GM10266 (cell line): ENCODE measurements at regions not wholly inside any gene's neighbourhood (a gene's known extent, or its start where the extent isn't known, plus 50 kb on each side); places are given as distances from the start of the nearest gene placed in this dataset.

Source experiments
- DNase-seq: peaks from one replicate; pipeline ENCODE4 v3.0.0; 2012; ENCODE audit errors: extremely low spot score
- CTCF ChIP-seq: IDR thresholded peaks from 2 replicates; pipeline ENCODE4 v1.5.1; 2012; ENCODE audit warnings: mild to moderate bottlenecking, low read depth; ENCODE audit not compliant: control insufficient read depth, insufficient read depth; ENCODE audit errors: missing control alignments

GRCh38 chr10:79003183-79004100 is 65.3 kb upstream of the ZMIZ1 start:
- DNase-seq, result no peak
- no peak for TF ChIP-seq CTCF

GRCh38 chr10:79004311-79004710 is 64.5 kb upstream of the ZMIZ1 start:
- no peak for TF ChIP-seq CTCF

GRCh38 chr10:79005126-79005810 is 63.5 kb upstream of the ZMIZ1 start:
- no peak for TF ChIP-seq CTCF
- DNase-seq, result no peak

More at GRCh38 chr10:79004311-79004710, 64.5 kb upstream of the ZMIZ1 start:
- DNase-seq, result no peak

- DNase-seq, result no peak
- no peak for TF ChIP-seq CTCF
Observed at GRCh38 chr10:79007018-79007417, 61.7 kb upstream of the ZMIZ1 start.

GRCh38 chr10:79007421-79008319 is 61.1 kb upstream of the ZMIZ1 start:
- TF ChIP-seq CTCF, result no peak

GRCh38 chr10:79009145-79009544 is 59.6 kb upstream of the ZMIZ1 start:
- TF ChIP-seq CTCF, result no peak
- no peak for DNase-seq

More at GRCh38 chr10:79007421-79008319, 61.1 kb upstream of the ZMIZ1 start:
- DNase-seq, result no peak
